WTC11 (cell line): ENCODE measurements at regions not wholly inside any gene's neighbourhood (a gene's known extent, or its start where the extent isn't known, plus 50 kb on each side); places are given as distances from the start of the nearest gene placed in this dataset.

Source experiments
- CTCF ChIP-seq: fragments of 200-600 bp; IDR thresholded peaks from 2 replicates; pipeline ENCODE4 v1.8.0; 2022; ENCODE audit warnings: antibody characterized with exemption
- E2F4 ChIP-seq: sonication (generic); formaldehyde crosslinking; IDR thresholded peaks from 2 replicates; pipeline ENCODE4 v1.8.1; 2022; ENCODE audit warnings: low read depth, mild to moderate bottlenecking, moderate library complexity, missing genetic modification reagents, borderline replicate concordance
- FOXK1 ChIP-seq: sonication (generic); formaldehyde crosslinking; IDR thresholded peaks from 2 replicates; pipeline ENCODE4 v1.8.0; 2022; ENCODE audit warnings: mild to moderate bottlenecking, moderate library complexity, missing genetic modification reagents
- FOXP1 ChIP-seq: sonication (generic); formaldehyde crosslinking; IDR thresholded peaks from 2 replicates; pipeline ENCODE4 v1.8.0; 2022; ENCODE audit warnings: missing genetic modification reagents, mild to moderate bottlenecking, moderate library complexity, borderline replicate concordance
- FOXP4 ChIP-seq: sonication (generic); formaldehyde crosslinking; IDR thresholded peaks from 2 replicates; pipeline ENCODE4 v1.8.0; 2022; ENCODE audit warnings: mild to moderate bottlenecking, missing genetic modification reagents
- MYBL2 ChIP-seq: sonication (generic); formaldehyde crosslinking; IDR thresholded peaks from 2 replicates; pipeline ENCODE4 v1.8.1; 2023; ENCODE audit warnings: mild to moderate bottlenecking, moderate library complexity, missing genetic modification reagents
- NFE2L1 ChIP-seq: sonication (generic); formaldehyde crosslinking; IDR thresholded peaks from 2 replicates; pipeline ENCODE4 v1.8.1; 2023; ENCODE audit warnings: missing genetic modification reagents
- SP1 ChIP-seq: sonication (generic); formaldehyde crosslinking; conservative IDR thresholded peaks from 2 replicates; pipeline ENCODE4 v1.8.1; 2022; ENCODE audit warnings: missing genetic modification reagents
- TEAD4 ChIP-seq: sonication (generic); formaldehyde crosslinking; IDR thresholded peaks from 2 replicates; pipeline ENCODE4 v1.8.0; 2022; ENCODE audit warnings: mild to moderate bottlenecking, missing genetic modification reagents
- TP53 ChIP-seq: sonication (generic); formaldehyde crosslinking; IDR thresholded peaks from 2 replicates; pipeline ENCODE4 v1.8.1; 2023; ENCODE audit warnings: mild to moderate bottlenecking, missing genetic modification reagents
- USF2 ChIP-seq: sonication (generic); formaldehyde crosslinking; IDR thresholded peaks from 2 replicates; pipeline ENCODE4 v1.8.1; 2023; ENCODE audit warnings: mild to moderate bottlenecking, missing genetic modification reagents, moderate library complexity
- ZNF232 ChIP-seq: sonication (generic); formaldehyde crosslinking; IDR thresholded peaks from 2 replicates; pipeline ENCODE4 v1.8.0; 2022; ENCODE audit warnings: mild to moderate bottlenecking, missing genetic modification reagents
- ZNF263 ChIP-seq: sonication (generic); formaldehyde crosslinking; IDR thresholded peaks from 2 replicates; pipeline ENCODE4 v1.8.1; 2022; ENCODE audit warnings: low read depth, mild to moderate bottlenecking, moderate library complexity, missing genetic modification reagents

GRCh38 chr13:105368781-105369180 is 1166.7 kb downstream of the EFNB2 start:
- TF ChIP-seq E2F4, result no peak
- TF ChIP-seq ZNF232 (CRISPR knock-in tag), result no peak
- TF ChIP-seq CTCF, result no peak
- no peak for TF ChIP-seq FOXP1 (CRISPR knock-in tag)
- TF ChIP-seq USF2, result no peak
- no peak for TF ChIP-seq ZNF263 (CRISPR knock-in tag)
- TF ChIP-seq FOXP4 (CRISPR knock-in tag), result no peak
- TF ChIP-seq FOXK1, result no peak
- TF ChIP-seq TEAD4 (CRISPR knock-in tag), result no peak
- no peak for TF ChIP-seq MYBL2
- no peak for TF ChIP-seq TP53 (CRISPR knock-in tag)
- TF ChIP-seq SP1 (CRISPR knock-in tag), result no peak
- no peak for TF ChIP-seq NFE2L1
